Cardiac fibroblast (primary cell): ENCODE measurements at regions not wholly inside any gene's neighbourhood (a gene's known extent, or its start where the extent isn't known, plus 50 kb on each side); places are given as distances from the start of the nearest gene placed in this dataset.

Experiments
- DNase-seq, 2 donors: peaks; one replicate each; pipeline versions ENCODE4 v3.0.0 to v3.0.0-alpha.2; 2010; ENCODE audit warnings: low read depth in 2 of 2
- H3K4me3 ChIP-seq, 2 donors: replicated peaks in 1 of 2; 1 replicate in 1 of 2; 2 replicates in 1 of 2; pipeline ENCODE4 v1.5.1; 2011; ENCODE audit warnings: low read depth in 2 of 2, low read length in 2 of 2, mild to moderate bottlenecking in 2 of 2, moderate library complexity in 1 of 2
- TF ChIP-seq, protein P1 (sequence below): IDR thresholded peaks from one replicate; pipeline ENCODE4 v1.5.1; 2011; ENCODE audit warnings: low read depth, mild to moderate bottlenecking, low read length, inconsistent platforms

DNA sequence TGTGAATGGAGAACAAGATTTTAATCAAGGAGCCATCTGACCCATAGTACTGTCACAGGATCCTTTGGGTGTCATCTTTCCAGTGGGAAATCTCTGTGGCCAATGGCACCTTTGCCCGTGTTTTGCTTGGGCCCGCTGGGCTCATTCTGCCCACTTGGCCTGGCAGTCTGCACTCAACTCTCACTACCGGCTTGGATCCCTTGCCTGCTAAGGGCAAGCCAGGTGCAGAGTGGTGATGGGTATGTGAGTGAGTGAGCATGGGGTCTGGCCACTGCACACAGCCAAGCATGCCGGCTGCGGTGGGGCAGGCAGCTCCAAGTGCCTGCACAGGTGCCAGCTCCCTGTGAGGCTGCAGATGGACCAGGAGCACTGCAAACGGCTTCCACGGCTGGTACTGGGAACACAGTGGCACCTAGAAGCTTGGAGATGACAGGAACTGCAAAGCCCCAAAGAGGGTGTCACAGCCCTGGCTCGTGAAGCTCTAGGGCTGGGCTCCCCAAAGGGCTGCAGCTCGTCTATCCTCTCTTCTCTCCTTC lies 454.5 kb downstream of the TMA16 start:
- TF ChIP-seq, protein P1, sequence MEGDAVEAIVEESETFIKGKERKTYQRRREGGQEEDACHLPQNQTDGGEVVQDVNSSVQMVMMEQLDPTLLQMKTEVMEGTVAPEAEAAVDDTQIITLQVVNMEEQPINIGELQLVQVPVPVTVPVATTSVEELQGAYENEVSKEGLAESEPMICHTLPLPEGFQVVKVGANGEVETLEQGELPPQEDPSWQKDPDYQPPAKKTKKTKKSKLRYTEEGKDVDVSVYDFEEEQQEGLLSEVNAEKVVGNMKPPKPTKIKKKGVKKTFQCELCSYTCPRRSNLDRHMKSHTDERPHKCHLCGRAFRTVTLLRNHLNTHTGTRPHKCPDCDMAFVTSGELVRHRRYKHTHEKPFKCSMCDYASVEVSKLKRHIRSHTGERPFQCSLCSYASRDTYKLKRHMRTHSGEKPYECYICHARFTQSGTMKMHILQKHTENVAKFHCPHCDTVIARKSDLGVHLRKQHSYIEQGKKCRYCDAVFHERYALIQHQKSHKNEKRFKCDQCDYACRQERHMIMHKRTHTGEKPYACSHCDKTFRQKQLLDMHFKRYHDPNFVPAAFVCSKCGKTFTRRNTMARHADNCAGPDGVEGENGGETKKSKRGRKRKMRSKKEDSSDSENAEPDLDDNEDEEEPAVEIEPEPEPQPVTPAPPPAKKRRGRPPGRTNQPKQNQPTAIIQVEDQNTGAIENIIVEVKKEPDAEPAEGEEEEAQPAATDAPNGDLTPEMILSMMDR = no peak
- no peak overlapping the region for H3K4me3 ChIP-seq
- no peak for DNase-seq

GRCh38 chr4:163949976-163950601 lies 455.6 kb downstream of the TMA16 start:
- DNase-seq = no peak
- TF ChIP-seq, protein P1 = no peak
- H3K4me3 ChIP-seq = no peak overlapping the region

- no peak for DNase-seq
- TF ChIP-seq, protein P1 = no peak
- no peak overlapping the region for H3K4me3 ChIP-seq
Observed at GRCh38 chr4:163955288-163955687, 460.8 kb downstream of the TMA16 start.

GRCh38 chr4:163958751-163959150 lies 464.3 kb downstream of the TMA16 start:
- no peak overlapping the region for H3K4me3 ChIP-seq
- TF ChIP-seq, protein P1 = no peak
- DNase-seq = no peak

GRCh38 chr4:163959932-163960331 lies 465.4 kb downstream of the TMA16 start:
- no peak overlapping the region for H3K4me3 ChIP-seq
- TF ChIP-seq, protein P1 = no peak
- no peak for DNase-seq

GRCh38 chr4:163966612-163967011 lies 472.1 kb downstream of the TMA16 start:
- TF ChIP-seq, protein P1 = no peak
- H3K4me3 ChIP-seq = no peak overlapping the region
- DNase-seq = no peak

GRCh38 chr4:163967263-163967662 lies 472.8 kb downstream of the TMA16 start:
- no peak overlapping the region for H3K4me3 ChIP-seq
- no peak for DNase-seq
- TF ChIP-seq, protein P1 = no peak
